ENCODE measurements at regions not wholly inside any gene's neighbourhood (a gene's known extent, or its start where the extent isn't known, plus 50 kb on each side); places are given as distances from the start of the nearest gene placed in this dataset.

DNA sequence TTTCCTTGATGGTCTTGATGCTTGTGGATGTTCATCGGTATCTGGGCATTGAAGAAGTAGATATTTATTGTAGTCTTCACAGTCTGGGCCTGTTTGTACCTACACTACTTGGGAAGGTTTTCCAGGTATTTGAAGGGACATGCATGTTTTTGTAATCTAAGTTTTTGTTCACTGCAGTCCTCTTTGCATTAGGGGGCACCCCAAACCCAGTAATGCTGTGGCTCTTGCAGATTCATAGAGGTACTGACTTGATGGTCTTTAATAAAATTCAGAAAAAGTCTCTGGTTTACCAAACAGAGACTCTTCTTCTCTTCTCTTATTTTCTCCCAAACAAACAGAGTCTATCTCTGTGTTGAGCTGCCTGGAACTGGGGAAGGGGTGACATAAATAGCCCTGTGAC is 150.9 kb upstream of the SLC16A7 start:
- TF ChIP-seq, protein P1, sequence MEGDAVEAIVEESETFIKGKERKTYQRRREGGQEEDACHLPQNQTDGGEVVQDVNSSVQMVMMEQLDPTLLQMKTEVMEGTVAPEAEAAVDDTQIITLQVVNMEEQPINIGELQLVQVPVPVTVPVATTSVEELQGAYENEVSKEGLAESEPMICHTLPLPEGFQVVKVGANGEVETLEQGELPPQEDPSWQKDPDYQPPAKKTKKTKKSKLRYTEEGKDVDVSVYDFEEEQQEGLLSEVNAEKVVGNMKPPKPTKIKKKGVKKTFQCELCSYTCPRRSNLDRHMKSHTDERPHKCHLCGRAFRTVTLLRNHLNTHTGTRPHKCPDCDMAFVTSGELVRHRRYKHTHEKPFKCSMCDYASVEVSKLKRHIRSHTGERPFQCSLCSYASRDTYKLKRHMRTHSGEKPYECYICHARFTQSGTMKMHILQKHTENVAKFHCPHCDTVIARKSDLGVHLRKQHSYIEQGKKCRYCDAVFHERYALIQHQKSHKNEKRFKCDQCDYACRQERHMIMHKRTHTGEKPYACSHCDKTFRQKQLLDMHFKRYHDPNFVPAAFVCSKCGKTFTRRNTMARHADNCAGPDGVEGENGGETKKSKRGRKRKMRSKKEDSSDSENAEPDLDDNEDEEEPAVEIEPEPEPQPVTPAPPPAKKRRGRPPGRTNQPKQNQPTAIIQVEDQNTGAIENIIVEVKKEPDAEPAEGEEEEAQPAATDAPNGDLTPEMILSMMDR (IDR thresholded peaks at IDR 0.05) = peak in 2 of 6 experiments; percentile 8 to 15
- no peak for TF ChIP-seq POLR2A (IDR thresholded peaks at IDR 0.05)

Measured in Peyer's patch (tissue), 4 donors.